CD14-positive monocyte (primary cell): ENCODE measurements at regions not wholly inside any gene's neighbourhood (a gene's known extent, or its start where the extent isn't known, plus 50 kb on each side); places are given as distances from the start of the nearest gene placed in this dataset.

Experiments
- DNase-seq, 3 donors: peaks; one replicate each; pipeline ENCODE4 v3.0.0-alpha.2; 2011 to 2022
- H2AFZ ChIP-seq: 2 replicates; pipeline ENCODE4 v1.6.0; 2012; ENCODE audit warnings: mild to moderate bottlenecking, low read depth, low read length, inconsistent platforms; ENCODE audit not compliant: insufficient read depth, poor library complexity, severe bottlenecking
- H3K27ac ChIP-seq, 2 donors: 1 replicate in 1 of 2; 2 replicates in 1 of 2; pipeline ENCODE4 v1.5.1; 2012 to 2013; ENCODE audit warnings: low read length in 2 of 2, control low read depth in 1 of 2, inconsistent platforms in 1 of 2, low read depth in 1 of 2, mild to moderate bottlenecking in 1 of 2
- H3K27me3 ChIP-seq, 2 donors: one replicate each; pipeline versions ENCODE4 v1.6.0 to v1.6.1; 2011 to 2013; ENCODE audit warnings: low read length in 2 of 2; ENCODE audit not compliant: control insufficient read depth in 2 of 2, insufficient read depth in 2 of 2
- H3K36me3 ChIP-seq, 2 donors: replicated peaks in 1 of 2; 1 replicate in 1 of 2; 2 replicates in 1 of 2; pipeline versions ENCODE4 v1.5.1 to v1.6.1; 2012 to 2013; ENCODE audit warnings: low read length in 2 of 2, control low read depth in 1 of 2, inconsistent platforms in 1 of 2, mild to moderate bottlenecking in 1 of 2; ENCODE audit not compliant: insufficient read depth in 2 of 2, control insufficient read depth in 1 of 2
- H3K4me1 ChIP-seq, 2 donors: 1 replicate in 1 of 2; 2 replicates in 1 of 2; pipeline versions ENCODE4 v1.5.1 to v1.6.1; 2012 to 2013; ENCODE audit warnings: low read length in 2 of 2, control low read depth in 1 of 2, inconsistent platforms in 1 of 2, mild to moderate bottlenecking in 1 of 2, moderate library complexity in 1 of 2; ENCODE audit not compliant: insufficient read depth in 2 of 2, control insufficient read depth in 1 of 2
- H3K4me2 ChIP-seq: replicated peaks from 2 replicates; pipeline ENCODE3; 2012; ENCODE audit warnings: low read length, moderate library complexity, mild to moderate bottlenecking; ENCODE audit not compliant: poor library complexity, severe bottlenecking; ENCODE audit errors: extremely low read depth
- H3K4me3 ChIP-seq, 3 experiments: fragments of 200-600 bp in 1 of 3; sonication (generic) in 1 of 3; replicated peaks in 1 of 3; 1 replicate in 2 of 3; 2 replicates in 1 of 3; pipeline ENCODE4 v1.5.1; 2011 to 2013; ENCODE audit warnings: low read length in 3 of 3, mild to moderate bottlenecking in 3 of 3, control low read depth in 2 of 3, low read depth in 2 of 3, inconsistent platforms in 1 of 3, moderate library complexity in 1 of 3
- H3K79me2 ChIP-seq: 2 replicates; pipeline ENCODE4 v1.6.0; 2012; ENCODE audit warnings: mild to moderate bottlenecking, control low read depth, inconsistent platforms, low read length, moderate library complexity; ENCODE audit not compliant: insufficient read depth
- H3K9ac ChIP-seq: 2 replicates; pipeline ENCODE4 v1.6.0; 2017; ENCODE audit warnings: low read length, mild to moderate bottlenecking; ENCODE audit not compliant: insufficient read depth, poor library complexity, severe bottlenecking
- H3K9me3 ChIP-seq, 2 donors: replicated peaks in 1 of 2; 1 replicate in 1 of 2; 2 replicates in 1 of 2; pipeline versions ENCODE4 v1.5.1 to v1.6.1; 2012 to 2013; ENCODE audit warnings: low read length in 2 of 2, control low read depth in 1 of 2; ENCODE audit not compliant: control insufficient read depth in 1 of 2, insufficient read depth in 1 of 2
- H4K20me1 ChIP-seq: 2 replicates; pipeline ENCODE4 v1.6.0; 2012; ENCODE audit warnings: mild to moderate bottlenecking, low read length, control low read depth, moderate library complexity; ENCODE audit not compliant: insufficient read depth
- H3K27ac Mint-ChIP-seq, 7 donors: one replicate each; pipeline ENCODE4 v1.8.0; 2020; ENCODE audit warnings: mild to moderate bottlenecking in 7 of 7, mixed read lengths in 7 of 7, moderate library complexity in 6 of 7, inconsistent platforms in 2 of 7
- H3K27me3 Mint-ChIP-seq, 3 donors: one replicate each; pipeline ENCODE4 v1.8.0; 2021 to 2022; ENCODE audit warnings: low read depth in 3 of 3, mild to moderate bottlenecking in 3 of 3, mixed read lengths in 3 of 3, moderate library complexity in 3 of 3, inconsistent platforms in 1 of 3
- H3K36me3 Mint-ChIP-seq, 2 donors: one replicate each; pipeline ENCODE4 v1.8.0; 2020; ENCODE audit warnings: mixed read lengths in 2 of 2, inconsistent platforms in 1 of 2, mild to moderate bottlenecking in 1 of 2
- H3K4me1 Mint-ChIP-seq: one replicate; pipeline ENCODE4 v1.8.0; 2020; ENCODE audit warnings: mild to moderate bottlenecking, mixed read lengths
- H3K4me3 Mint-ChIP-seq, 2 donors: one replicate each; pipeline ENCODE4 v1.8.0; 2020; ENCODE audit warnings: mild to moderate bottlenecking in 2 of 2, mixed read lengths in 2 of 2, moderate library complexity in 1 of 2
- H3K9me3 Mint-ChIP-seq, 7 donors: one replicate each; pipeline ENCODE4 v1.8.0; 2020 to 2022; ENCODE audit warnings: mixed read lengths in 7 of 7, mild to moderate bottlenecking in 6 of 7, moderate library complexity in 6 of 7, inconsistent platforms in 2 of 7
- CTCF ChIP-seq: fragments of 200-600 bp; IDR thresholded peaks from one replicate; pipeline ENCODE4 v1.8.0; 2022; ENCODE audit warnings: antibody characterized with exemption, mild to moderate bottlenecking
- WGBS: methylation state at CpG from one replicate; pipeline ENCODE4 v1.1.5; 2013; ENCODE audit warnings: missing lambda C conversion rate; ENCODE audit not compliant: insufficient coverage; 5-methylcytosine and 5-hydroxymethylcytosine counted together
- intact Hi-C, 2 donors: fragments of 100-400 bp; cut with micrococcal nuclease; formaldehyde crosslinking; loops; one replicate each; pipeline versions ENCODE4 v1.15.0 to v1.15.1; 2023

GRCh38 chr12:93185369-93185741, 192.4 kb upstream of the NUDT4 start:
- Mint-ChIP-seq H3K9me3 (peaks cover 0 to 2% (median 0%) of the 10 kb centered on the region in 7 donors), H3K4me1 (peaks cover 45% of the 10 kb centered on the region), H3K36me3 (peaks cover 0 to 2% of the 10 kb centered on the region in 2 donors), H3K4me3 (no peak overlapping the region), H3K27me3 (peaks cover 0 to 1% (median 0%) of the 10 kb centered on the region in 3 donors), H3K27ac (peak overlapping the region; percentile 76 to 97 (median 92))
- Histone ChIP-seq H3K36me3 (no peaks in the 10 kb centered on the region), H3K9ac (no peak overlapping the region), H3K4me1 (peaks cover 37 to 41% of the 10 kb centered on the region in 2 donors), H3K4me3 (peak overlapping the region in 1 of 3 experiments; percentile 26), H3K79me2 (no peaks in the 10 kb centered on the region), H3K27me3 (no peaks in the 10 kb centered on the region), H4K20me1 (no peaks in the 10 kb centered on the region), H3K27ac (peak overlapping the region in 1 of 2 donors; percentile 91), H3K4me2 (no peak overlapping the region), H2AFZ (peak overlapping the region; percentile 21), H3K9me3 (no peaks in the 10 kb centered on the region)
- intact Hi-C loops: loop anchor here (10.0 kb wide), 2 partner anchors 61 to 91 kb away; no protein-coding TSS in a partner anchor
- WGBS: no CpG with 5 or more reads among the region's 2 CpGs
- no peak for TF ChIP-seq CTCF
- DNase-seq: peak in 1 of 3 donors; percentile 20

GRCh38 chr12:93186131-93186530, 191.6 kb upstream of the NUDT4 start:
- peak overlapping the region in 4 of 7 donors; percentile 22 to 92 (median 52) for H3K27ac Mint-ChIP-seq
- H3K4me2 ChIP-seq: no peak overlapping the region
- peaks cover 0 to 2% (median 0%) of the 10 kb centered on the region in 7 donors for H3K9me3 Mint-ChIP-seq
- H3K36me3 Mint-ChIP-seq: peaks cover 0 to 2% of the 10 kb centered on the region in 2 donors
- H3K27ac ChIP-seq: peak overlapping the region in 1 of 2 donors; percentile 91
- no peaks in the 10 kb centered on the region for H3K36me3 ChIP-seq
- H3K27me3 Mint-ChIP-seq: peaks cover 0 to 1% (median 0%) of the 10 kb centered on the region in 3 donors
- no peaks in the 10 kb centered on the region for H3K79me2 ChIP-seq
- H4K20me1 ChIP-seq: no peaks in the 10 kb centered on the region
- H3K4me3 ChIP-seq: no peak overlapping the region
- H3K9me3 ChIP-seq: no peaks in the 10 kb centered on the region
- WGBS: 30% methylated on average over 1 of the region's 2 CpGs
- DNase-seq: peak; percentile 22 to 41 (median 33)
- H3K27me3 ChIP-seq: no peaks in the 10 kb centered on the region
- TF ChIP-seq CTCF: no peak
- H3K4me3 Mint-ChIP-seq: no peak overlapping the region
- H3K9ac ChIP-seq: no peak overlapping the region
- intact Hi-C loops: loop anchor here (10.0 kb wide), 2 partner anchors 61 to 91 kb away; no protein-coding TSS in a partner anchor
- peaks cover 37 to 41% of the 10 kb centered on the region in 2 donors for H3K4me1 ChIP-seq
- H2AFZ ChIP-seq: no peak overlapping the region
- peaks cover 45% of the 10 kb centered on the region for H3K4me1 Mint-ChIP-seq
